ENCODE measurements at regions not wholly inside any gene's neighbourhood (a gene's known extent, or its start where the extent isn't known, plus 50 kb on each side); places are given as distances from the start of the nearest gene placed in this dataset.

DNA sequence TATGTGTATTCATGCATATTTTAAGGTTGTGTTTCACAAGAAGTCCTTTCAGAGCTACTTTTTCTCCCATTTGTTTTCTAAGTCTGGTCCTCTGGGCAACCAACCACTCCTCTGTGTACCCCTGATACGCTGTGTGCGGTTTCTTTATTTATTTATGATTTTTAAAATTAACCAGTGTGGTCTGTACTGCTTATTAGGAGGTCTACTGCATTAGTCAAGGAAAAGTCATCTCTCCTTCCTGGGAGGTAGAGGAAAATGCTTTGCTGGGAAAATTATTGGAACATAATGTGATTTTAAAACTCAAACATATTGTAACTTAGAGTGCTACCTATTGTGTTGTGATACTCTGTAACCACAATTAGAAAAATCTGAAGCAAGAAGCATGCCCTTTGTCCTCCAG is 1404.3 kb downstream of the SUCLG1 start:
- Histone ChIP-seq H3K4me1 (peaks cover 6% of the 10 kb centered on the region), H3K4me3 (no peak overlapping the region), H3K27ac (no peak overlapping the region), H3K36me3 (replicated peaks in 1 of 2; ENCODE audit: insufficient read depth in 1 of 2, low read depth in 2 of 2) (no peaks in the 10 kb centered on the region), H3K27me3 (no peaks in the 10 kb centered on the region), H3K9me3 (no peaks in the 10 kb centered on the region)
- 89 to 100% methylated on average over 2 of the region's 2 CpGs for WGBS, 2 donors
- DNase-seq (no peak), ATAC-seq (no peak)
- no peak for TF ChIP-seq POLR2A (IDR thresholded peaks at IDR 0.05)
- TF ChIP-seq, protein P1, sequence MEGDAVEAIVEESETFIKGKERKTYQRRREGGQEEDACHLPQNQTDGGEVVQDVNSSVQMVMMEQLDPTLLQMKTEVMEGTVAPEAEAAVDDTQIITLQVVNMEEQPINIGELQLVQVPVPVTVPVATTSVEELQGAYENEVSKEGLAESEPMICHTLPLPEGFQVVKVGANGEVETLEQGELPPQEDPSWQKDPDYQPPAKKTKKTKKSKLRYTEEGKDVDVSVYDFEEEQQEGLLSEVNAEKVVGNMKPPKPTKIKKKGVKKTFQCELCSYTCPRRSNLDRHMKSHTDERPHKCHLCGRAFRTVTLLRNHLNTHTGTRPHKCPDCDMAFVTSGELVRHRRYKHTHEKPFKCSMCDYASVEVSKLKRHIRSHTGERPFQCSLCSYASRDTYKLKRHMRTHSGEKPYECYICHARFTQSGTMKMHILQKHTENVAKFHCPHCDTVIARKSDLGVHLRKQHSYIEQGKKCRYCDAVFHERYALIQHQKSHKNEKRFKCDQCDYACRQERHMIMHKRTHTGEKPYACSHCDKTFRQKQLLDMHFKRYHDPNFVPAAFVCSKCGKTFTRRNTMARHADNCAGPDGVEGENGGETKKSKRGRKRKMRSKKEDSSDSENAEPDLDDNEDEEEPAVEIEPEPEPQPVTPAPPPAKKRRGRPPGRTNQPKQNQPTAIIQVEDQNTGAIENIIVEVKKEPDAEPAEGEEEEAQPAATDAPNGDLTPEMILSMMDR (IDR thresholded peaks at IDR 0.05): no peak
- intact Hi-C loops (cut with DNase I): no loop called here

DNA sequence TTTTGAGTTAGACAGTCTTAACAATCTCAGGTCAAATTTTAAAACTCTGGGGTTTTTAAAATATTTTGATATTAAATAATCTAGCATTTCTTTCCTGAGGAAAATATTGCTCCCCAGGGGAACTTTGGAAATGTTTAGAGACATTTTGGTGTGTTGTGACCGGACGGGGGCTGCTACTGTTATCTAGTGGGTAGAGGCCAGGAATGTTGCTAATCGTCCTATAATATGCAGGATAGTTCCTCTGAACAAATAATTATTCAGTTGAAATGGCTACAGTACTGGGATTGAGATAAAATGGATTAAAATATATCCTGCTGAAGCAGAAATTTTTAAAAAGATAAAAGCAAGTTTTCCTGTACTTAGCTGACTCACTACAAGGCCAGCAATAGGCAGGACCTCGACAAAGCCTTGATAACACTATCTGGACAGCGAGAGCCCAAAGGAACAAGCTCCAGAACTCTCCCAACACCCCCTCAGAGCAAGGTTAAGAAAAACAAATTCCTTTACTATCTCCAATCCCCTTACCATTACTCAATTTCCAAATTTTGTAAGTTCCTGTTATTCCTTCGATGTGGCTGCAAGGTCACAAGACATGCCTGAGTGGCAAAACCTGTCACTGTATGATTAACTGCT is 1407.4 kb downstream of the SUCLG1 start:
- DNase-seq (no peak), ATAC-seq (no peak)
- no peaks in the 10 kb centered on the region for H3K36me3 ChIP-seq (replicated peaks in 1 of 2; ENCODE audit: insufficient read depth in 1 of 2, low read depth in 2 of 2)
- H3K9me3 ChIP-seq: no peaks in the 10 kb centered on the region
- H3K4me1 ChIP-seq: peaks cover 6% of the 10 kb centered on the region
- TF ChIP-seq, protein P1 (IDR thresholded peaks at IDR 0.05): no peak
- TF ChIP-seq POLR2A (IDR thresholded peaks at IDR 0.05): no peak
- 32 to 34% methylated on average over 6 of the region's 6 CpGs for WGBS, 2 donors
- intact Hi-C loops (cut with DNase I): no loop called here
- no peak overlapping the region for H3K27ac ChIP-seq
- no peak overlapping the region for H3K4me3 ChIP-seq
- no peaks in the 10 kb centered on the region for H3K27me3 ChIP-seq

DNA sequence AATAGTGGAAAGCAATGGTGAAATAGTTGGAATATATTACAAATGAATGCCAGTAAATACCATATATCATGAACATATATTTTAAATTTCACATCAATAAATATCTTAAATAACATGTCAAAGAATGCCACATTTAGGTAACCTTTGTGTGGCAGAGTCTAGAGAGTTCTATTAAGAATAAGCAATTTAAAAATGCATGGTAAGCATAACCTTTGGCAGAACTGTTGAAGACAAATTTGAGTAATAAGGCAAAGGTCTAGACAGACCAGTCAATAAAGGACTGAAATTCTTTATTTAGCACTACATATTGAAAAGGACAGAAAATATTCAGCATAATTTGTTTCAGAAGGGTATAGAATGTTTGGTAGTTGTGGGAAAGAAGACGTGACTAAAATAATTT is 1417.0 kb downstream of the SUCLG1 start:
- Histone ChIP-seq H3K4me1 (no peaks in the 10 kb centered on the region), H3K9me3 (no peaks in the 10 kb centered on the region), H3K36me3 (replicated peaks in 1 of 2; ENCODE audit: insufficient read depth in 1 of 2, low read depth in 2 of 2) (no peaks in the 10 kb centered on the region), H3K4me3 (no peak overlapping the region), H3K27ac (no peak overlapping the region), H3K27me3 (no peaks in the 10 kb centered on the region)
- no peak for TF ChIP-seq POLR2A (IDR thresholded peaks at IDR 0.05)
- TF ChIP-seq, protein P1 (IDR thresholded peaks at IDR 0.05): no peak
- 80 to 82% methylated on average over 1 of the region's 1 CpG for WGBS, 2 donors
- intact Hi-C loops (cut with DNase I): no loop called here
- DNase-seq (no peak), ATAC-seq (no peak)

DNA sequence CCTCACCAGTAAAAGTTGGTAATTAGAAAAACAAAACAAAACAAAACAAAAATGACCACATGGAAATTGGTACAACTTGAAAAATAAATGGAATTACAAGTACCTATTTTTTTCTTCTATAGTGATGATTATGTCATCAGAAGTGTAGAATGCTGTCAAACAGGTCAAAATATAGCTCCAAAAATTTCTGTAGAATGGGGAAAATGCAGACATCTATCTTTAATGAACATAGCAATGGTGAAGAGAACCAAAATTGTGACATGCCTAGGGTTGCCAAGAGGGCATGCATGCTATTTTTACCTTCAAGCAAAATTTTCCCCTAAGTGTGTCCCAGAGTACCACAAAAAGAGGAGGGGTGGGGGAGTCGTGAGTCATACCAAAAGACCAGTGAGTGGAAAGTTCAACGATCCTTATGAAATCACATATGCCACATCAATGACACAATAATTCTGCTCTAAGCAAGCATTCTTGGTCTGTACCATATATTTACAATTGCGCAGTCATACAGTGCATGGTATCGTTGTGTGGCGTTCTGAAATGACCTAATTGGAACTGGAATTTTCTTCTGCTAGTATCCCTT is 1436.4 kb downstream of the SUCLG1 start:
- WGBS, 2 donors: 81 to 91% methylated on average over 5 of the region's 5 CpGs

More for the DNA sequence above, 1436.4 kb downstream of the SUCLG1 start:
- intact Hi-C loops (cut with DNase I): no loop called here
- Histone ChIP-seq H3K4me1 (no peaks in the 10 kb centered on the region), H3K27me3 (no peaks in the 10 kb centered on the region), H3K27ac (no peak overlapping the region), H3K36me3 (replicated peaks in 1 of 2; ENCODE audit: insufficient read depth in 1 of 2, low read depth in 2 of 2) (no peaks in the 10 kb centered on the region), H3K9me3 (no peaks in the 10 kb centered on the region), H3K4me3 (no peak overlapping the region)
- DNase-seq: no peak
- TF ChIP-seq POLR2A (IDR thresholded peaks at IDR 0.05): no peak
- TF ChIP-seq, protein P1 (IDR thresholded peaks at IDR 0.05): no peak
- no peak for ATAC-seq

Data from body of pancreas (tissue), 4 donors.